WERI-Rb-1 (cell line): ENCODE measurements at regions not wholly inside any gene's neighbourhood (a gene's known extent, or its start where the extent isn't known, plus 50 kb on each side); places are given as distances from the start of the nearest gene placed in this dataset.

Experiments used
- DNase-seq: peaks from one replicate; pipeline ENCODE4 v3.0.0-alpha.2; 2020
- H3K27ac ChIP-seq: fragments of 250-450 bp; sonication (Bioruptor Pico); 2 replicates; pipeline ENCODE4 v1.5.1; 2020; ENCODE audit warnings: mild to moderate bottlenecking, moderate library complexity
- H3K27me3 ChIP-seq: fragments of 250-450 bp; sonication (Bioruptor Pico); 2 replicates; pipeline ENCODE4 v1.5.1; 2021; ENCODE audit warnings: mild to moderate bottlenecking, low read depth, moderate library complexity; ENCODE audit not compliant: insufficient read depth, severe bottlenecking
- H3K36me3 ChIP-seq: fragments of 250-450 bp; sonication (Bioruptor Pico); 2 replicates; pipeline ENCODE4 v1.5.1; 2020; ENCODE audit warnings: mild to moderate bottlenecking, moderate library complexity
- H3K4me3 ChIP-seq: 2 replicates; pipeline ENCODE4 v1.5.1; 2011; ENCODE audit warnings: low read depth, mild to moderate bottlenecking, control low read depth, low read length
- H3K9me3 ChIP-seq: fragments of 250-450 bp; sonication (Bioruptor Pico); 2 replicates; pipeline ENCODE4 v1.5.1; 2021; ENCODE audit warnings: mild to moderate bottlenecking, moderate library complexity; ENCODE audit not compliant: severe bottlenecking
- TF ChIP-seq, protein P1 (sequence below): IDR thresholded peaks from 2 replicates; pipeline ENCODE4 v1.5.1; 2011; ENCODE audit warnings: low read depth, mild to moderate bottlenecking, control low read depth, inconsistent platforms, low read length

DNA sequence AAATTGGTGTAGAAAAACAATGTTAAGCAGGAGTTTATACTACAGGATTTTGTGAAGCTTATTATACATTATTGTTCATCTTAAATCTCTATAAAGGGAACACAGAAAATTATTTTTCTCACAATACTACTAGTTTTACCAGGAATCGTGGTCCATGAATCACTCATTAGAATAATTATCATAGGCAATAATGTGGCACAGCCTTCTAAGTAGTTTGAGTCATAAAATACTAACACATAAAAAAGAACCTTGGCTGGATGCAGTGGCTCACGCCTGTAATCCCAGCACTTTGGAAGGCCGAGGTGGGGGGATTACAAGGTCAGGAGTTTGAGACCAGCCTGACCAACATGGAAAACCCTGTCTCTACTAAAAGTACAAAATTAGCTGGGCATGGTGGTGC, 393.1 kb upstream of the ZNF717 start:
- no peaks in the 10 kb centered on the region for H3K27me3 ChIP-seq
- no peaks in the 10 kb centered on the region for H3K36me3 ChIP-seq

GRCh38 chr3:76181213-76181612, 395.9 kb upstream of the ZNF717 start:
- no peak overlapping the region for H3K27ac ChIP-seq
- H3K27me3 ChIP-seq: no peaks in the 10 kb centered on the region
- no peak for DNase-seq
- TF ChIP-seq, protein P1, sequence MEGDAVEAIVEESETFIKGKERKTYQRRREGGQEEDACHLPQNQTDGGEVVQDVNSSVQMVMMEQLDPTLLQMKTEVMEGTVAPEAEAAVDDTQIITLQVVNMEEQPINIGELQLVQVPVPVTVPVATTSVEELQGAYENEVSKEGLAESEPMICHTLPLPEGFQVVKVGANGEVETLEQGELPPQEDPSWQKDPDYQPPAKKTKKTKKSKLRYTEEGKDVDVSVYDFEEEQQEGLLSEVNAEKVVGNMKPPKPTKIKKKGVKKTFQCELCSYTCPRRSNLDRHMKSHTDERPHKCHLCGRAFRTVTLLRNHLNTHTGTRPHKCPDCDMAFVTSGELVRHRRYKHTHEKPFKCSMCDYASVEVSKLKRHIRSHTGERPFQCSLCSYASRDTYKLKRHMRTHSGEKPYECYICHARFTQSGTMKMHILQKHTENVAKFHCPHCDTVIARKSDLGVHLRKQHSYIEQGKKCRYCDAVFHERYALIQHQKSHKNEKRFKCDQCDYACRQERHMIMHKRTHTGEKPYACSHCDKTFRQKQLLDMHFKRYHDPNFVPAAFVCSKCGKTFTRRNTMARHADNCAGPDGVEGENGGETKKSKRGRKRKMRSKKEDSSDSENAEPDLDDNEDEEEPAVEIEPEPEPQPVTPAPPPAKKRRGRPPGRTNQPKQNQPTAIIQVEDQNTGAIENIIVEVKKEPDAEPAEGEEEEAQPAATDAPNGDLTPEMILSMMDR: no peak
- no peak overlapping the region for H3K4me3 ChIP-seq
- no peaks in the 10 kb centered on the region for H3K36me3 ChIP-seq
- H3K9me3 ChIP-seq: no peaks in the 10 kb centered on the region

More for the DNA sequence above, 393.1 kb upstream of the ZNF717 start:
- no peak for DNase-seq
- no peaks in the 10 kb centered on the region for H3K9me3 ChIP-seq
- no peak overlapping the region for H3K27ac ChIP-seq
- TF ChIP-seq, protein P1: no peak
- H3K4me3 ChIP-seq: no peak overlapping the region

- no peaks in the 10 kb centered on the region for H3K36me3 ChIP-seq
- TF ChIP-seq, protein P1: no peak
- no peak overlapping the region for H3K4me3 ChIP-seq
- no peaks in the 10 kb centered on the region for H3K9me3 ChIP-seq
- no peak for DNase-seq
- H3K27ac ChIP-seq: no peak overlapping the region
- no peaks in the 10 kb centered on the region for H3K27me3 ChIP-seq
Observed at GRCh38 chr3:76198086-76198485, 412.7 kb upstream of the ZNF717 start.

- H3K9me3 ChIP-seq: no peaks in the 10 kb centered on the region
- no peaks in the 10 kb centered on the region for H3K27me3 ChIP-seq
- H3K27ac ChIP-seq: no peak overlapping the region
- H3K4me3 ChIP-seq: no peak overlapping the region
- H3K36me3 ChIP-seq: no peaks in the 10 kb centered on the region
- no peak for DNase-seq
- TF ChIP-seq, protein P1: no peak
Observed at GRCh38 chr3:76199382-76199781, 414.0 kb upstream of the ZNF717 start.

DNA sequence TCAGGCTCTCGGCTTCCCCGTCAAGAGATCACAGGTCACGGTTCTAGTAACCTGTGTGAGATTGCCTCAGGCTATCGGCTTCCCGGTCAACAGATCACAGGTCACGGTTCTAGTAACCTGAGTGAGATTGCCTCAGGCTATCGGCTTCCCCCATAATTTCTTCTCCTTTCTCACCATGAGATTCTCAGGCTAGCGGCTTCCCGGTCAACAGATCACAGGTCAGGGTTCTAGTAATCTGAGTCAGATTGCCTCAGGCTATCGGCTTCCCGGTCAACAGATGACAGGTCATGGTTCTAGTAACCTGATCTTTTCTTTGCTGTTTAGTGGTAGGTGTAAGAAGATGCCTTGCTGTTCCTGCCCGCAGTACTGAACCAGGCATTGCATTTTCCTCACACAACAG, 418.2 kb upstream of the ZNF717 start:
- Histone ChIP-seq H3K9me3 (no peaks in the 10 kb centered on the region), H3K27me3 (no peaks in the 10 kb centered on the region), H3K27ac (no peak overlapping the region), H3K36me3 (no peaks in the 10 kb centered on the region), H3K4me3 (no peak overlapping the region)
- DNase-seq: no peak
- TF ChIP-seq, protein P1: no peak

DNA sequence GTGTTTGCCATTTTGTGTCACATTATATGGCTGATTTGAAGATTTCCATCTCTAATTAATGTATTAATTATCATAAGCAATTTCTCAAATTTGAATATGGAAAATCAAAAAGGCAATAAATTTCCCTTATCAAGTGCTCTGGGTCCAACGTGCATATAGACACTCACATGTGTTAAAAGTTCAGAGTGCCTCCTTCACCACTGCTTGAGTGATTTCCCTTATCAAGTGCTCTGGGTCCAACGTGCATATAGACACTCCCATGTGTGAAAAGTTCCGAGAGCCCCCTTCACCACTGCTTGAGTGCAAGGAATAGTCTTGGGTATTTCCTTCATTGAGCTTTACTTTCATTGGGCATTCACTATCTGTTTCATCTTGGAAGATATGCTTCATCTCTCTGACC, 421.0 kb upstream of the ZNF717 start:
- H3K4me3 ChIP-seq: no peak overlapping the region
- H3K9me3 ChIP-seq: no peaks in the 10 kb centered on the region
- no peaks in the 10 kb centered on the region for H3K36me3 ChIP-seq
- no peak for DNase-seq
- no peak overlapping the region for H3K27ac ChIP-seq
- no peaks in the 10 kb centered on the region for H3K27me3 ChIP-seq
- TF ChIP-seq, protein P1: no peak
